H9 (cell line): ENCODE measurements at regions not wholly inside any gene's neighbourhood (a gene's known extent, or its start where the extent isn't known, plus 50 kb on each side); places are given as distances from the start of the nearest gene placed in this dataset.

Source experiments
- DNase-seq: peaks from one replicate; pipeline ENCODE4 v3.0.0-alpha.2; 2017
- H2AFZ ChIP-seq: one replicate; pipeline ENCODE4 v1.6.1; 2013; ENCODE audit warnings: mild to moderate bottlenecking, low read length, control low read depth, moderate library complexity
- H2AK5ac ChIP-seq: 2 replicates; pipeline ENCODE4 v1.6.1; 2013; ENCODE audit warnings: low read length, control low read depth, mixed read lengths; ENCODE audit not compliant: insufficient read length
- H2BK120ac ChIP-seq: one replicate; pipeline ENCODE4 v1.6.1; 2013; ENCODE audit warnings: low read depth, mild to moderate bottlenecking, low read length, control low read depth, inconsistent platforms; ENCODE audit not compliant: poor library complexity, severe bottlenecking
- H2BK12ac ChIP-seq: 2 replicates; pipeline ENCODE4 v1.6.1; 2013; ENCODE audit warnings: low read length, control low read depth, mixed read lengths, low read depth; ENCODE audit not compliant: insufficient read length
- H2BK15ac ChIP-seq: 2 replicates; pipeline ENCODE4 v1.6.1; 2013; ENCODE audit warnings: low read depth, low read length, control low read depth
- H2BK20ac ChIP-seq: one replicate; pipeline ENCODE4 v1.6.1; 2013; ENCODE audit warnings: low read depth, mild to moderate bottlenecking, low read length, control low read depth, inconsistent platforms; ENCODE audit not compliant: poor library complexity, severe bottlenecking
- H2BK5ac ChIP-seq: 2 replicates; pipeline ENCODE4 v1.6.1; 2013; ENCODE audit warnings: low read length, control low read depth, mixed read lengths; ENCODE audit not compliant: insufficient read length
- H3K14ac ChIP-seq: 2 replicates; pipeline ENCODE4 v1.6.1; 2013; ENCODE audit warnings: low read length, control low read depth; ENCODE audit not compliant: insufficient read depth
- H3K18ac ChIP-seq: 2 replicates; pipeline ENCODE4 v1.6.1; 2013; ENCODE audit warnings: low read depth, mild to moderate bottlenecking, mixed read lengths, low read length, control low read depth; ENCODE audit not compliant: insufficient read length
- H3K23ac ChIP-seq: 2 replicates; pipeline ENCODE4 v1.6.1; 2013; ENCODE audit warnings: low read length, control low read depth, mixed read lengths, low read depth; ENCODE audit not compliant: insufficient read length
- H3K23me2 ChIP-seq: 2 replicates; pipeline ENCODE4 v1.6.1; 2013; ENCODE audit warnings: low read depth, mild to moderate bottlenecking, mixed read lengths, low read length, control low read depth; ENCODE audit not compliant: insufficient read length, poor library complexity, severe bottlenecking
- H3K27ac ChIP-seq: 2 replicates; pipeline ENCODE4 v1.5.1; 2013; ENCODE audit warnings: low read length, control low read depth, mixed read lengths, low read depth; ENCODE audit not compliant: insufficient read length
- H3K27me3 ChIP-seq: 2 replicates; pipeline ENCODE4 v1.6.1; 2013; ENCODE audit warnings: low read length, control low read depth, inconsistent platforms; ENCODE audit not compliant: insufficient read depth
- H3K4ac ChIP-seq: 2 replicates; pipeline ENCODE4 v1.6.1; 2013; ENCODE audit warnings: low read depth, mild to moderate bottlenecking, control low read depth, inconsistent platforms, low read length, moderate library complexity
- H3K4me1 ChIP-seq: 2 replicates; pipeline ENCODE4 v1.6.1; 2013; ENCODE audit warnings: low read length, control low read depth, inconsistent platforms; ENCODE audit not compliant: insufficient read depth
- H3K4me2 ChIP-seq: 2 replicates; pipeline ENCODE4 v1.6.1; 2013; ENCODE audit warnings: low read length, control low read depth, mixed read lengths; ENCODE audit not compliant: insufficient read length, insufficient read depth
- H3K56ac ChIP-seq: 2 replicates; pipeline ENCODE4 v1.6.1; 2013; ENCODE audit warnings: low read depth, mild to moderate bottlenecking, mixed read lengths, low read length, control low read depth; ENCODE audit not compliant: insufficient read length
- H3K79me1 ChIP-seq: 2 replicates; pipeline ENCODE4 v1.6.1; 2013; ENCODE audit warnings: low read depth, mild to moderate bottlenecking, moderate library complexity, low read length, control low read depth, inconsistent platforms; ENCODE audit not compliant: insufficient read depth, poor library complexity, severe bottlenecking
- H3K79me2 ChIP-seq: 2 replicates; pipeline ENCODE4 v1.6.1; 2013; ENCODE audit warnings: low read length, control low read depth, inconsistent platforms; ENCODE audit not compliant: insufficient read depth
- H3K9ac ChIP-seq: 2 replicates; pipeline ENCODE4 v1.6.1; 2013; ENCODE audit warnings: low read length, control low read depth, mixed read lengths; ENCODE audit not compliant: insufficient read length; ENCODE audit errors: extremely low read depth
- H3K9me3 ChIP-seq: one replicate; pipeline ENCODE4 v1.6.1; 2013; ENCODE audit warnings: low read depth, low read length, inconsistent platforms; ENCODE audit not compliant: control insufficient read depth
- H3T11ph ChIP-seq: one replicate; pipeline ENCODE4 v1.6.1; 2013; ENCODE audit warnings: mild to moderate bottlenecking, low read length, control low read depth, inconsistent platforms
- H4K20me1 ChIP-seq: one replicate; pipeline ENCODE4 v1.6.1; 2013; ENCODE audit not compliant: control insufficient read depth, insufficient read length, insufficient read depth
- H4K5ac ChIP-seq: 2 replicates; pipeline ENCODE4 v1.6.1; 2013; ENCODE audit warnings: low read depth, mild to moderate bottlenecking, mixed read lengths, low read length, control low read depth; ENCODE audit not compliant: insufficient read length
- H4K8ac ChIP-seq: replicated peaks from 2 replicates; pipeline ENCODE4 v1.6.1; 2013; ENCODE audit warnings: low read length, control low read depth, mixed read lengths, low read depth; ENCODE audit not compliant: insufficient read length
- H4K91ac ChIP-seq: 2 replicates; pipeline ENCODE4 v1.6.1; 2013; ENCODE audit warnings: low read depth, mild to moderate bottlenecking, moderate library complexity, mixed read lengths, low read length, control low read depth; ENCODE audit not compliant: insufficient read length
- H3K27ac Mint-ChIP-seq, 3 experiments: 2 replicates in 2 of 3; 3 replicates in 1 of 3; pipeline ENCODE4 v1.8.0; 2020 to 2021; ENCODE audit warnings: mixed read lengths in 3 of 3, mild to moderate bottlenecking in 1 of 3, moderate library complexity in 1 of 3
- H3K27me3 Mint-ChIP-seq: 2 replicates; pipeline ENCODE4 v1.8.0; 2021; ENCODE audit warnings: low read depth, mild to moderate bottlenecking, moderate library complexity, mixed read lengths
- H3K36me3 Mint-ChIP-seq, 3 experiments: 2 replicates in 2 of 3; 3 replicates in 1 of 3; pipeline ENCODE4 v1.8.0; 2020 to 2021; ENCODE audit warnings: low read depth in 3 of 3, mixed read lengths in 3 of 3; ENCODE audit not compliant: insufficient read depth in 1 of 3
- H3K4me1 Mint-ChIP-seq, 2 experiments: 2 replicates each; pipeline ENCODE4 v1.8.0; 2020; ENCODE audit warnings: mixed read lengths in 2 of 2
- H3K4me3 Mint-ChIP-seq, 2 experiments: 2 replicates in 1 of 2; 3 replicates in 1 of 2; pipeline ENCODE4 v1.8.0; 2020 to 2021; ENCODE audit warnings: mild to moderate bottlenecking in 2 of 2, mixed read lengths in 2 of 2, moderate library complexity in 1 of 2
- H3K9me3 Mint-ChIP-seq, 2 experiments: 2 replicates in 1 of 2; 3 replicates in 1 of 2; pipeline ENCODE4 v1.8.0; 2020; ENCODE audit warnings: mild to moderate bottlenecking in 2 of 2, mixed read lengths in 2 of 2, moderate library complexity in 1 of 2
- WGBS: extraction: QIAGEN DNeasy Blood & Tissue Kit; methylation state at CpG from one replicate; pipeline ENCODE4 v1.1.7; 2013; ENCODE audit warnings: missing lambda C conversion rate, low lambda C conversion rate, mixed read lengths; ENCODE audit not compliant: insufficient read length; ENCODE audit errors: extremely low coverage; 5-methylcytosine and 5-hydroxymethylcytosine counted together
- TF ChIP-seq, protein P1 (sequence below): fragments of 200-600 bp; sonication (generic); conservative IDR thresholded peaks from 3 replicates; pipeline ENCODE4 v1.8.0; 2021; ENCODE audit warnings: antibody characterized with exemption, mild to moderate bottlenecking

- Mint-ChIP-seq H3K27ac (peak overlapping the region in 1 of 3 experiments; percentile 40; a peak in 1 of 7 replicates), H3K4me3 (no peak overlapping the region), H3K4me1 (no peaks in the 10 kb centered on the region), H3K36me3 (peaks cover 0 to 5% (median 0%) of the 10 kb centered on the region in 3 experiments; a peak in 2 of 7 replicates), H3K9me3 (no peaks in the 10 kb centered on the region; a peak in 2 of 5 replicates), H3K27me3 (no peaks in the 10 kb centered on the region)
- Histone ChIP-seq H3K23me2 (no peaks in the 10 kb centered on the region), H3K79me2 (no peaks in the 10 kb centered on the region), H3K14ac (no peak overlapping the region), H3K23ac (no peak overlapping the region), H2BK12ac (no peak overlapping the region), H2BK5ac (no peak overlapping the region), H3T11ph (no peak overlapping the region), H4K8ac (no peak overlapping the region), H3K27me3 (no peaks in the 10 kb centered on the region), H2BK120ac (no peak overlapping the region), H3K4ac (no peak overlapping the region), H4K5ac (no peak overlapping the region), H2BK15ac (no peak overlapping the region), H3K79me1 (no peaks in the 10 kb centered on the region), H4K20me1 (no peaks in the 10 kb centered on the region), H3K27ac (no peak overlapping the region), H3K4me2 (no peak overlapping the region), H3K9me3 (no peaks in the 10 kb centered on the region), H3K18ac (no peak overlapping the region), H3K9ac (no peak overlapping the region), H2BK20ac (no peak overlapping the region), H3K4me1 (no peaks in the 10 kb centered on the region), H2AK5ac (no peak overlapping the region), H2AFZ (no peak overlapping the region), H4K91ac (no peak overlapping the region), H3K56ac (no peak overlapping the region)
- no peak for DNase-seq
- TF ChIP-seq, protein P1, sequence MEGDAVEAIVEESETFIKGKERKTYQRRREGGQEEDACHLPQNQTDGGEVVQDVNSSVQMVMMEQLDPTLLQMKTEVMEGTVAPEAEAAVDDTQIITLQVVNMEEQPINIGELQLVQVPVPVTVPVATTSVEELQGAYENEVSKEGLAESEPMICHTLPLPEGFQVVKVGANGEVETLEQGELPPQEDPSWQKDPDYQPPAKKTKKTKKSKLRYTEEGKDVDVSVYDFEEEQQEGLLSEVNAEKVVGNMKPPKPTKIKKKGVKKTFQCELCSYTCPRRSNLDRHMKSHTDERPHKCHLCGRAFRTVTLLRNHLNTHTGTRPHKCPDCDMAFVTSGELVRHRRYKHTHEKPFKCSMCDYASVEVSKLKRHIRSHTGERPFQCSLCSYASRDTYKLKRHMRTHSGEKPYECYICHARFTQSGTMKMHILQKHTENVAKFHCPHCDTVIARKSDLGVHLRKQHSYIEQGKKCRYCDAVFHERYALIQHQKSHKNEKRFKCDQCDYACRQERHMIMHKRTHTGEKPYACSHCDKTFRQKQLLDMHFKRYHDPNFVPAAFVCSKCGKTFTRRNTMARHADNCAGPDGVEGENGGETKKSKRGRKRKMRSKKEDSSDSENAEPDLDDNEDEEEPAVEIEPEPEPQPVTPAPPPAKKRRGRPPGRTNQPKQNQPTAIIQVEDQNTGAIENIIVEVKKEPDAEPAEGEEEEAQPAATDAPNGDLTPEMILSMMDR = no peak
- WGBS = no CpG with 5 or more reads among the region's 3 CpGs
These were observed 731.9 kb downstream of the STPG2 start for GRCh38 chr4:97411356-97411755.
